ENCODE measurements at regions not wholly inside any gene's neighbourhood (a gene's known extent, or its start where the extent isn't known, plus 50 kb on each side); places are given as distances from the start of the nearest gene placed in this dataset.

- DNase-seq = no peak
Measured at GRCh38 chr10:44627591-44628354, 242.9 kb upstream of the CXCL12 start.

- no peak for DNase-seq
Measured at GRCh38 chr10:44628921-44629320, 244.0 kb upstream of the CXCL12 start.

- no peak for DNase-seq
Measured at GRCh38 chr10:44635176-44635575, 250.3 kb upstream of the CXCL12 start.

- DNase-seq = no peak
Measured at GRCh38 chr10:44636625-44637024, 251.7 kb upstream of the CXCL12 start.

- DNase-seq = no peak
Measured at GRCh38 chr10:44640429-44640828, 255.5 kb upstream of the CXCL12 start.

- no peak for DNase-seq
Measured at GRCh38 chr10:44647473-44647872, 262.6 kb upstream of the CXCL12 start.

- no peak for DNase-seq
Measured at GRCh38 chr10:44647877-44648542, 263.1 kb upstream of the CXCL12 start.

- no peak for DNase-seq
Measured at GRCh38 chr10:44650691-44651661, 260.2 kb upstream of the TMEM72 start.

GRCh38 chr10:44651834-44652233 is 259.3 kb upstream of the TMEM72 start:
- no peak for DNase-seq

GRCh38 chr10:44659320-44659719 is 251.8 kb upstream of the TMEM72 start:
- DNase-seq = no peak

- no peak for DNase-seq
Measured at GRCh38 chr10:44660271-44660670, 250.9 kb upstream of the TMEM72 start.

GRCh38 chr10:44662051-44662450 is 249.1 kb upstream of the TMEM72 start:
- no peak for DNase-seq

GRCh38 chr10:44668336-44668735 is 242.8 kb upstream of the TMEM72 start:
- DNase-seq = no peak

- no peak for DNase-seq
Measured at GRCh38 chr10:44671319-44671718, 239.8 kb upstream of the TMEM72 start.

- no peak for DNase-seq
Measured at GRCh38 chr10:44673245-44673983, 237.7 kb upstream of the TMEM72 start.

- DNase-seq = no peak
Measured at GRCh38 chr10:44674536-44675386, 236.4 kb upstream of the TMEM72 start.

GRCh38 chr10:44675387-44675874 is 235.7 kb upstream of the TMEM72 start:
- DNase-seq = no peak

- no peak for DNase-seq
Measured at GRCh38 chr10:44680764-44681163, 230.4 kb upstream of the TMEM72 start.

- DNase-seq = no peak
Measured at GRCh38 chr10:44682507-44682906, 228.6 kb upstream of the TMEM72 start.

GRCh38 chr10:44684661-44685060 is 226.5 kb upstream of the TMEM72 start:
- DNase-seq = no peak

GRCh38 chr10:44685220-44685619 is 225.9 kb upstream of the TMEM72 start:
- DNase-seq = no peak

- DNase-seq = no peak
Measured at GRCh38 chr10:44685747-44686146, 225.4 kb upstream of the TMEM72 start.
